ENCODE measurements at regions not wholly inside any gene's neighbourhood (a gene's known extent, or its start where the extent isn't known, plus 50 kb on each side); places are given as distances from the start of the nearest gene placed in this dataset.
A peak's percentile ranks its signal among the peaks of the same experiment; 100 is the strongest.
"Not testable (repeated sequence)": the region's sequence is repeated elsewhere in the genome, so short reads cannot be mapped to it uniquely, and the experiment has no call there.

- DNase-seq (ENCODE audit: low read depth) = no peak
These were observed 51.8 kb upstream of the PMAIP1 start for GRCh38 chr18:59848002-59848401.

- DNase-seq (ENCODE audit: low read depth) = not testable (repeated sequence)
These were observed 52.3 kb upstream of the PMAIP1 start for GRCh38 chr18:59847491-59847846.

GRCh38 chr18:59846814-59847490 lies 52.8 kb upstream of the PMAIP1 start:
- DNase-seq (ENCODE audit: low read depth) = no peak

- no peak for DNase-seq (ENCODE audit: low read depth)
These were observed 56.8 kb upstream of the PMAIP1 start for GRCh38 chr18:59842947-59843346.

GRCh38 chr18:59839931-59840685 lies 59.7 kb upstream of the PMAIP1 start:
- no peak for DNase-seq (ENCODE audit: low read depth)

- no peak for DNase-seq (ENCODE audit: low read depth)
These were observed 60.5 kb upstream of the PMAIP1 start for GRCh38 chr18:59839246-59839645.

GRCh38 chr18:59837586-59837985 lies 62.2 kb upstream of the PMAIP1 start:
- no peak for DNase-seq (ENCODE audit: low read depth)

GRCh38 chr18:59835605-59836379 lies 64.0 kb upstream of the PMAIP1 start:
- DNase-seq (ENCODE audit: low read depth) = no peak

GRCh38 chr18:59834267-59834666 lies 65.5 kb upstream of the PMAIP1 start:
- no peak for DNase-seq (ENCODE audit: low read depth)

GRCh38 chr18:59833785-59834184 lies 66.0 kb upstream of the PMAIP1 start:
- DNase-seq (ENCODE audit: low read depth) = no peak

- peak; percentile 72 for DNase-seq (ENCODE audit: low read depth)
These were observed 76.1 kb upstream of the PMAIP1 start for GRCh38 chr18:59823596-59824195.

GRCh38 chr18:59822612-59823550 lies 76.9 kb upstream of the PMAIP1 start:
- no peak for DNase-seq (ENCODE audit: low read depth)

GRCh38 chr18:59821983-59822382 lies 77.8 kb upstream of the PMAIP1 start:
- no peak for DNase-seq (ENCODE audit: low read depth)

GRCh38 chr18:59820663-59821062 lies 79.1 kb upstream of the PMAIP1 start:
- no peak for DNase-seq (ENCODE audit: low read depth)

GRCh38 chr18:59818769-59819168 lies 81.0 kb upstream of the PMAIP1 start:
- no peak for DNase-seq (ENCODE audit: low read depth)

- peak; percentile 83 for DNase-seq (ENCODE audit: low read depth)
These were observed 84.9 kb upstream of the PMAIP1 start for GRCh38 chr18:59814891-59815290.

- DNase-seq (ENCODE audit: low read depth) = no peak
These were observed 85.9 kb upstream of the PMAIP1 start for GRCh38 chr18:59813942-59814341.

- no peak for DNase-seq (ENCODE audit: low read depth)
These were observed 88.9 kb upstream of the PMAIP1 start for GRCh38 chr18:59810735-59811520.

- no peak for DNase-seq (ENCODE audit: low read depth)
These were observed 89.6 kb upstream of the PMAIP1 start for GRCh38 chr18:59810183-59810582.

- no peak for DNase-seq (ENCODE audit: low read depth)
These were observed 97.8 kb upstream of the PMAIP1 start for GRCh38 chr18:59802031-59802430.

GRCh38 chr18:59801576-59801975 lies 98.2 kb upstream of the PMAIP1 start:
- DNase-seq (ENCODE audit: low read depth) = no peak
